GM12872 (cell line): ENCODE measurements at regions not wholly inside any gene's neighbourhood (a gene's known extent, or its start where the extent isn't known, plus 50 kb on each side); places are given as distances from the start of the nearest gene placed in this dataset.

ENCODE experiments used
- CTCF ChIP-seq: IDR thresholded peaks from 3 replicates; pipeline ENCODE4 v1.5.1; 2011; ENCODE audit warnings: low read depth, mild to moderate bottlenecking, low read length, moderate library complexity; ENCODE audit not compliant: insufficient read depth

GRCh38 chr3:95168526-95168925, 1105.7 kb downstream of the NSUN3 start:
- TF ChIP-seq CTCF: no peak

- no peak for TF ChIP-seq CTCF
These were observed 1109.5 kb downstream of the NSUN3 start for GRCh38 chr3:95172164-95172943.

DNA sequence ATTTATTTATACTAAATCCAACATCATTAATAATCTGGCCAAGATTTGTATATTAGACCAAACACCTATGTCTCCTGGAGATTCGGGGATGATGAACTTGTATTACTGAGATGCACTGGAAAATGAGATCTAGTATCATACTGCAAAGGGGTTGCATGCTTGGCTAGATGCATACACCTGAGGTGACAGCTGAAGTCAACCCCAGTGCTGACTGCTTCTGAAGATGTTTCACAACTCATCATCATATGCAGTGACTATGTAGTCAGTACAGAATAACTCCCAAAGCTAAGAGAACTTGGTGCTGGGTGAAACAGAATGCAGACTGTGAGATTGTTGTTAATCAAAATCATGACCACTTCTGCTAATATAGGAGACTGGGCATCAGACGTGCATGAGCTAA, 1114.2 kb downstream of the NSUN3 start:
- no peak for TF ChIP-seq CTCF

DNA sequence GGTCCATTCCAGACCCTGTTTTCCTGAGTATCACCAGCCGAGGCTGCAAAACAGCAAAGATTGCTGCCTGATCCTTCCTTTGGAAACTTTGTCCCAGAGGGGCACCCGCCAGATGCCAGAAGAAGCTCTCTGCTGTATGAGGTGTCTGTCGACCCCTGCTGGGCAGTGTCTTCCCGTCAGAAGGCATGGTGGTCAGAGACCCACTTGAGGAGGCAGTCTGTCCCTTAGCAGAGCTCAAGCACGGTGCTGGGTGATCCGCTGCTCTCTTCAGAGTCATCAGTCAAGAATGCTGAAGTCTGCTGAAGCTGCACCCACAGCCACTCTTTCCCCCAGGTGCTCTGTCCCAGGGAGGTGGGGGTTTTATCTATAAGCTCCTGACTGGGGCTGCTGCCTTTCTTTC, 1121.2 kb downstream of the NSUN3 start:
- no peak for TF ChIP-seq CTCF

DNA sequence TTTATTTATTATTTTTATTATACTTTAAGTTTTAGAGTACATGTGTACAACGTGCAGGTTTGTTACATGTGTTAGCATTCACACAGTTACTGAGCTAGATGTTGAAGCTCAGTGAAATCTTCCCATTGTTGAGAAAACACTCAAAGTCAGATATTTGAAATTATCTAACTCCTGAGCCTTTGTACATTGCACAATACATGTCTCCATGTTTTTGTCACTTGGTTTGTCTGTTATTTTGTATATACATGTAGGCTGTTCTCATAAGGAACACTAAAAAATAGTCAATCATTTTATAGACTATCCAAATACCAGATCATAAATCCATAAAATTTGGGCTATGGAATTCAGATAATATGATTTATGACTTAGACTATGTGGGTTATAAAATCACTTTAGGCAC, 1126.5 kb downstream of the NSUN3 start:
- no peak for TF ChIP-seq CTCF

GRCh38 chr3:95197661-95198060, 1134.8 kb downstream of the NSUN3 start:
- TF ChIP-seq CTCF: no peak

DNA sequence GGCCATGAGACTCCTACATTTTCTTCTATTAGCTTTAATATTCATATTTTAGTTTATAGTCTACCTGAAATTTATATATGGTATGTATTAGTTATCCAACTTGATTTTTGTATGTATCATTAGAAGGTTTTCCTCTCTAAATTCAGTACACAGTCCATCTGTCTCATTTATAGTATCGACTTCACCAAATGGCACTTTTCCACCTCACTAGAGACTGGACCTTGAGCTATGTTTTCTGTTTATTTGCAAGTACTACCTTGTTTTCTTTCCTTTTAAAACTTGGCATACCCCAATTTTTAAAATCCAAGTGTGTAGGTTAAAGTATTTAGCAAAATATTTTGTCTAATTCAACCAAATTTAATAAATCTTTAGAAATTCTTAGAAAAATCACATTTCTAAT, 1137.5 kb downstream of the NSUN3 start:
- no peak for TF ChIP-seq CTCF

GRCh38 chr3:95210878-95211277, 1148.0 kb downstream of the NSUN3 start:
- no peak for TF ChIP-seq CTCF
